Transverse colon (tissue), 4 donors: ENCODE measurements at regions not wholly inside any gene's neighbourhood (a gene's known extent, or its start where the extent isn't known, plus 50 kb on each side); places are given as distances from the start of the nearest gene placed in this dataset.

Experiments
- DNase-seq: peaks from one replicate; pipeline ENCODE4 v3.0.0-alpha.2; 2019
- H3K27ac ChIP-seq, 4 donors: fragments of 200-600 bp; sonication (generic); 2 replicates each; pipeline ENCODE4 v1.5.1; 2016 to 2018; ENCODE audit warnings: inconsistent platforms in 4 of 4
- H3K27me3 ChIP-seq: fragments of 200-600 bp; sonication (generic); 2 replicates; pipeline ENCODE4 v1.5.1; 2017; ENCODE audit warnings: inconsistent platforms
- H3K36me3 ChIP-seq, 4 donors: fragments of 200-600 bp; sonication (generic); 2 replicates each; pipeline ENCODE4 v1.5.1; 2017 to 2019; ENCODE audit warnings: inconsistent platforms in 4 of 4
- H3K4me1 ChIP-seq, 4 donors: fragments of 200-600 bp; sonication (generic); 2 replicates each; pipeline ENCODE4 v1.5.1; 2017 to 2020; ENCODE audit warnings: inconsistent platforms in 4 of 4
- H3K4me3 ChIP-seq, 4 donors: fragments of 200-600 bp; sonication (generic); 1 replicate in 1 of 4; 2 replicates in 3 of 4; pipeline versions ENCODE4 v1.5.1 to v1.6.1; 2017 to 2019; ENCODE audit warnings: inconsistent platforms in 4 of 4
- H3K9me3 ChIP-seq, 2 donors: fragments of 200-600 bp; sonication (generic); 2 replicates each; pipeline ENCODE4 v1.5.1; 2017 to 2019; ENCODE audit warnings: inconsistent platforms in 2 of 2
- EP300 ChIP-seq: sonication (generic); formaldehyde crosslinking; IDR thresholded peaks from one replicate; pipeline ENCODE4 v1.6.1; 2017; ENCODE audit warnings: antibody characterized with exemption, low read depth
- POLR2A ChIP-seq: fragments of 450-650 bp; IDR thresholded peaks from one replicate; pipeline ENCODE4 v1.6.1; 2016; ENCODE audit warnings: antibody characterized with exemption, mild to moderate bottlenecking, moderate library complexity
- POLR2AphosphoS5 ChIP-seq, 3 donors: sonication (generic); formaldehyde crosslinking; IDR thresholded peaks; one replicate each; pipeline ENCODE4 v1.6.1; 2016; ENCODE audit warnings: antibody characterized with exemption in 3 of 3
- WGBS, 2 donors: methylation state at CpG; one replicate each; pipeline ENCODE4 v1.1.5; 2018; ENCODE audit warnings: low coverage in 1 of 2; 5-methylcytosine and 5-hydroxymethylcytosine counted together
- in situ Hi-C, 4 donors: fragments of 200-750 bp; cut with MboI; loops; one replicate each; pipeline versions ENCODE4 v1.15.0 to v1.15.1; 2017; ENCODE audit warnings: low sequenced_read_pairs in 3 of 4, low pct_ligation_motif_present in 1 of 4, low pct_unique_long_range_greater_than_20kb in 1 of 4
- intact Hi-C: fragments of 100-400 bp; cut with DNase I; formaldehyde crosslinking; loops from one replicate; pipeline ENCODE4 v1.15.1; 2023; ENCODE audit warnings: low total_unique reads
- TF ChIP-seq, protein P1 (sequence below), 5 experiments: fragments of 200-600 bp in 3 of 5; fragments of 450-650 bp in 2 of 5; sonication (generic) in 3 of 5; IDR thresholded peaks; 1 replicate in 2 of 5; 2 replicates in 3 of 5; pipeline ENCODE4 v1.5.1; 2016 to 2017; ENCODE audit warnings: antibody characterized with exemption in 5 of 5, inconsistent platforms in 3 of 5, mild to moderate bottlenecking in 2 of 5, moderate library complexity in 1 of 5

DNA sequence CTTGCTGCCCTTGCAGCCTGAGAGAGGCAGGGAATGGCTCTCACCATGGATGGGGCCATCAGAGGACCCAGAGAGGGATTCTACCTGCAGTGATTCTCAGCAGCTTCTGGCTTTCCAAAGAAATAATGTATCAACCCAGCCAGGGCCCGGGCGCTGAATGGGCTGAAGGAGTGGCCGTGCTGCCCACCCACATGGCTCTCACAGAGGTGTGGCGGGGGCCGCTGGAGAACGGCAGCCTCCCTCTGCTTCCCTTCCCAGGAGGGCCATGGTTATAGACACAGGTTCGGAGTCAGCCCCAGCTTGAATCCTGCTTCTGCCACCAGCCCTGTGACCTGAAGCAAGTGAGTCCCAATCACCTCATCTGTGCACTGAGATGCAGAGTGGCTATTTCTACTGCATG lies 82.7 kb downstream of the THAP12 start:
- no peaks in the 10 kb centered on the region for H3K36me3 ChIP-seq
- WGBS, 2 donors, result 87% methylated on average over 7 of the region's 7 CpGs; no CpG with 5 or more reads in 1 of the 2 donors
- no peaks in the 10 kb centered on the region for H3K9me3 ChIP-seq
- H3K4me3 ChIP-seq, result no peak overlapping the region
- in situ Hi-C loops, result no loop called here
- intact Hi-C loops, result no loop called here
- no peak for DNase-seq
- no peaks in the 10 kb centered on the region for H3K27me3 ChIP-seq
- no peaks in the 10 kb centered on the region for H3K4me1 ChIP-seq
- no peak overlapping the region for H3K27ac ChIP-seq
- TF ChIP-seq EP300 (no peak), POLR2AphosphoS5 (IDR thresholded peaks at IDR 0.05) (no peak), POLR2A (no peak)
- TF ChIP-seq, protein P1, sequence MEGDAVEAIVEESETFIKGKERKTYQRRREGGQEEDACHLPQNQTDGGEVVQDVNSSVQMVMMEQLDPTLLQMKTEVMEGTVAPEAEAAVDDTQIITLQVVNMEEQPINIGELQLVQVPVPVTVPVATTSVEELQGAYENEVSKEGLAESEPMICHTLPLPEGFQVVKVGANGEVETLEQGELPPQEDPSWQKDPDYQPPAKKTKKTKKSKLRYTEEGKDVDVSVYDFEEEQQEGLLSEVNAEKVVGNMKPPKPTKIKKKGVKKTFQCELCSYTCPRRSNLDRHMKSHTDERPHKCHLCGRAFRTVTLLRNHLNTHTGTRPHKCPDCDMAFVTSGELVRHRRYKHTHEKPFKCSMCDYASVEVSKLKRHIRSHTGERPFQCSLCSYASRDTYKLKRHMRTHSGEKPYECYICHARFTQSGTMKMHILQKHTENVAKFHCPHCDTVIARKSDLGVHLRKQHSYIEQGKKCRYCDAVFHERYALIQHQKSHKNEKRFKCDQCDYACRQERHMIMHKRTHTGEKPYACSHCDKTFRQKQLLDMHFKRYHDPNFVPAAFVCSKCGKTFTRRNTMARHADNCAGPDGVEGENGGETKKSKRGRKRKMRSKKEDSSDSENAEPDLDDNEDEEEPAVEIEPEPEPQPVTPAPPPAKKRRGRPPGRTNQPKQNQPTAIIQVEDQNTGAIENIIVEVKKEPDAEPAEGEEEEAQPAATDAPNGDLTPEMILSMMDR (IDR thresholded peaks at IDR 0.05), result no peak

DNA sequence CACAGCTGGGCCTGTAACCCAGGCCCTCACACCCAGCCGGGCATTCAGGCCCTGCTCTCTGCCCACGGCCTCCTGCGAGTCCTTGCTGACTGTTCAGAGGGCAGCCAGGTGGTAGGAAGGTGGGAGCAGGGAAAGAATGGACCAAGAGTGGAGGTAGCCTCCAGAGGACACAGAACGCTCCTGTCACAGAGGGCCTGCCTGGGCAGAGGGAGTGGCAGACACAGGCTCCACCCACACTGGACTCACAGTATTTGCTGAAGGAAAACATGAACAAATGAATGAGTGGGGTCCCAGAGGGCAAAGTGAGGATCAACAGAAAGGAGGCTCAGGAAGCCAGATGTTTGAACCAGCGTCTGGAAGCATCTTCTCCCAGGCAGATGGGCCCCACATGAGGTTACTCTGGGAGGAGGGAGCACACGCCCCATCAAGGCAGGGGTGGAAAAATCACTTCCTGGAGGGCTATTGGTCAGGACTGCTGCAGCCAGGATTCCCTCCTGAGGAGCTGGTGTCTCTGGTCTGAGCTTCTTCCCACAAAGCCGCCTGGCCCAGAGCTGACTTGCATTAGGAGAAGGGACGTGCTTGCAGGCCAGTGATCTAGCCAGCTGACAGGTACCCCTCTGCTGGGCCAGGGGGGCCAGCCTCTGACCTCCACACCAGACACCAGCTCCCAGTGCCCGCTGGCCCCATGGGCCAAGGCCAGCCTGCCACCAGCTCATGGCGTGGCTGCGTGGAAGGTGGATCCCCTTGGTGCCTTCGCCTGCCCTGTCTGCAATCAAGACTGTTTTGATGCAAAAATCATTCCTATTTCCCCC lies 84.0 kb downstream of the THAP12 start:
- no peaks in the 10 kb centered on the region for H3K36me3 ChIP-seq
- TF ChIP-seq, protein P1 (IDR thresholded peaks at IDR 0.05), result no peak
- TF ChIP-seq POLR2AphosphoS5 (IDR thresholded peaks at IDR 0.05), result no peak
- DNase-seq, result no peak
- no peak overlapping the region for H3K27ac ChIP-seq
- in situ Hi-C loops, result no loop called here
- WGBS, 2 donors, result 93% methylated on average over 12 of the region's 12 CpGs; no CpG with 5 or more reads in 1 of the 2 donors
- no peaks in the 10 kb centered on the region for H3K4me1 ChIP-seq
- no peak overlapping the region for H3K4me3 ChIP-seq
- intact Hi-C loops, result no loop called here
- no peaks in the 10 kb centered on the region for H3K27me3 ChIP-seq
- no peaks in the 10 kb centered on the region for H3K9me3 ChIP-seq

DNA sequence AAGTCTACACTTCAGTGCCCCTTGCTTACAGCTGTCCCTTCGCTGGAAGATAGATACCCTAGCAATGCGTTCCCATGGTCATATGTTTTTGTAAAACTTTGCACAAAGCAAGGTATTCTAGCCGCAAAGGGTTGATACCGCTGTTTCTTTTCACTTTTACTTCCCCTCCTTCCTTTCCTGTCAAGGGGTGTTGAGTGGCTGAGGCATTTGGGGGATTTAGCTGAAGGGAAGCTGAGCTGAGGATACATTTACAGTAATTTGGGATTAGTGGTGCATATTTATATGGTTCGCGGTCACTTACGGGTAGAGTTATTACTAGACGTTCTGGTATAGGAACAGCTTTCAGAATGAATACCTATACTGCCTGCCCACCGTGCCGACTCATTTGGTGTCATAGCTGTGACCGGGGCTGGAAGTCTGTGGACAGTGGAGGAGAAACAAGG lies 86.9 kb upstream of the WNT11 start:
- Histone ChIP-seq H3K27me3 (no peaks in the 10 kb centered on the region), H3K4me3 (no peak overlapping the region), H3K9me3 (no peaks in the 10 kb centered on the region), H3K36me3 (no peaks in the 10 kb centered on the region), H3K27ac (no peak overlapping the region), H3K4me1 (no peaks in the 10 kb centered on the region)
- 57 to 73% methylated on average over 7 to 11 of the region's 11 CpGs for WGBS, 2 donors
- in situ Hi-C loops (no loop called here), intact Hi-C loops (no loop called here)
- TF ChIP-seq POLR2AphosphoS5 (IDR thresholded peaks at IDR 0.05) (no peak), EP300 (no peak), POLR2A (no peak)
- TF ChIP-seq, protein P1 (IDR thresholded peaks at IDR 0.05), result no peak
- DNase-seq, result no peak

DNA sequence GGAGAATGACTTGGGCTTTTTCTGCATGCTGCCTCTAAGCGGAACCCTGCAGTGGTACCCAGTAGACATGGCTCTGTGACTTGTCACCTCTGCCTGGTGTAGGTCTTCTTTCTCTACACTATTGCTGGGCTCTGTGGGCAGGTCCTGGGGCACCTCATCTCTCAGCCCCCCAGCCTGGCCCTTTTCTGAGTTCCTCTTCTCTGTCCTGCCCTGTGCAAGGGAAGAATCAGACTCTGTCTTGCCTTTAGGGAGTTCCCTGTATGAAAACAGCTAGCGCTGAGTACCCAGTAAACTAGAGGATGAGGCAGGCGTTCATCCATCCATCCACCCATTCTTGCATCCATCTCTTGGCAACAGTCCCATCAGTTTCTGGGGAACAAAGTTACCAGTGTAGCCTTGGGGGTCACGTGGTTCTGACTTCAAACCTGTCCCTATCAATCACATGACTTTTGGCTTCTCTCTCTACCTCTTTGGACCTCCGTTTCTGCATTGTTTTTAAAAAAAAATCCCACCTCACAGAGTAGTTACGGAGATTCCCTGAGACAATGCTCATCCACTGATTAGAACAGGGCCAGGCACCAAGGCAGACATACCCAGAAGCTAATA lies 86.4 kb upstream of the WNT11 start:
- Histone ChIP-seq H3K36me3 (no peaks in the 10 kb centered on the region), H3K4me3 (no peak overlapping the region), H3K4me1 (no peaks in the 10 kb centered on the region), H3K9me3 (no peaks in the 10 kb centered on the region), H3K27me3 (no peaks in the 10 kb centered on the region), H3K27ac (no peak overlapping the region)
- in situ Hi-C loops (no loop called here), intact Hi-C loops (no loop called here)
- no peak for TF ChIP-seq POLR2A
- TF ChIP-seq POLR2AphosphoS5 (IDR thresholded peaks at IDR 0.05), result no peak
- TF ChIP-seq, protein P1 (IDR thresholded peaks at IDR 0.05), result no peak
- no peak for TF ChIP-seq EP300
- DNase-seq, result no peak
- 29 to 82% methylated on average over 1 to 6 of the region's 6 CpGs for WGBS, 2 donors
